ENCODE measurements at regions not wholly inside any gene's neighbourhood (a gene's known extent, or its start where the extent isn't known, plus 50 kb on each side); places are given as distances from the start of the nearest gene placed in this dataset.

- TF ChIP-seq POLR2AphosphoS5 (IDR thresholded peaks at IDR 0.05; ENCODE audit: low read depth) (no peak), CTCF (IDR thresholded peaks at IDR 0.05; ENCODE audit: insufficient read depth, low read length) (no peak), SPI1 (IDR thresholded peaks at IDR 0.05; ENCODE audit: borderline replicate concordance, low read depth) (no peak), REST (IDR thresholded peaks at IDR 0.05; ENCODE audit: insufficient replicate concordance, low read depth) (no peak), GABPA (IDR thresholded peaks at IDR 0.05; ENCODE audit: low read depth) (no peak)
- DNase-seq (ENCODE audit: low read depth in 1 of 2, low spot score in 1 of 2) = no peak
- Histone ChIP-seq H3K27me3 (ENCODE audit: insufficient read depth, poor library complexity, severe bottlenecking) (no peaks in the 10 kb centered on the region), H3K4me3 (replicated peaks; ENCODE audit: insufficient read depth, low read length) (no peak overlapping the region), H3K27ac (replicated peaks) (no peak overlapping the region)
These were observed 237.8 kb upstream of the PGRMC2 start for GRCh38 chr4:128525387-128525786.

- Histone ChIP-seq H3K27me3 (ENCODE audit: insufficient read depth, poor library complexity, severe bottlenecking) (no peaks in the 10 kb centered on the region), H3K27ac (replicated peaks) (no peak overlapping the region), H3K4me3 (replicated peaks; ENCODE audit: insufficient read depth, low read length) (no peak overlapping the region)
- no peak for DNase-seq (ENCODE audit: low read depth in 1 of 2, low spot score in 1 of 2)
- TF ChIP-seq POLR2AphosphoS5 (IDR thresholded peaks at IDR 0.05; ENCODE audit: low read depth) = no peak
These were observed 236.7 kb upstream of the PGRMC2 start for GRCh38 chr4:128524311-128524710.

- Histone ChIP-seq H3K27ac (replicated peaks) (no peak overlapping the region), H3K27me3 (ENCODE audit: insufficient read depth, poor library complexity, severe bottlenecking) (no peaks in the 10 kb centered on the region), H3K4me3 (replicated peaks; ENCODE audit: insufficient read depth, low read length) (no peak overlapping the region)
- no peak for TF ChIP-seq GABPA (IDR thresholded peaks at IDR 0.05; ENCODE audit: low read depth)
- no peak for TF ChIP-seq SPI1 (IDR thresholded peaks at IDR 0.05; ENCODE audit: borderline replicate concordance, low read depth)
- no peak for TF ChIP-seq CTCF (IDR thresholded peaks at IDR 0.05; ENCODE audit: insufficient read depth, low read length)
- no peak for TF ChIP-seq POLR2AphosphoS5 (IDR thresholded peaks at IDR 0.05; ENCODE audit: low read depth)
- no peak for TF ChIP-seq REST (IDR thresholded peaks at IDR 0.05; ENCODE audit: insufficient replicate concordance, low read depth)
- no peak for DNase-seq (ENCODE audit: low read depth in 1 of 2, low spot score in 1 of 2)
These were observed 234.1 kb upstream of the PGRMC2 start for GRCh38 chr4:128521648-128522111.

GRCh38 chr4:128521156-128521555 lies 233.5 kb upstream of the PGRMC2 start:
- H3K27ac ChIP-seq (replicated peaks) = no peak overlapping the region
- no peak overlapping the region for H3K4me3 ChIP-seq (replicated peaks; ENCODE audit: insufficient read depth, low read length)
- TF ChIP-seq REST (IDR thresholded peaks at IDR 0.05; ENCODE audit: insufficient replicate concordance, low read depth) (no peak), SPI1 (IDR thresholded peaks at IDR 0.05; ENCODE audit: borderline replicate concordance, low read depth) (no peak), GABPA (IDR thresholded peaks at IDR 0.05; ENCODE audit: low read depth) (no peak), POLR2AphosphoS5 (IDR thresholded peaks at IDR 0.05; ENCODE audit: low read depth) (no peak), CTCF (IDR thresholded peaks at IDR 0.05; ENCODE audit: insufficient read depth, low read length) (no peak)
- DNase-seq (ENCODE audit: low read depth in 1 of 2, low spot score in 1 of 2) = no peak
- no peaks in the 10 kb centered on the region for H3K27me3 ChIP-seq (ENCODE audit: insufficient read depth, poor library complexity, severe bottlenecking)
